ENCODE measurements at regions not wholly inside any gene's neighbourhood (a gene's known extent, or its start where the extent isn't known, plus 50 kb on each side); places are given as distances from the start of the nearest gene placed in this dataset.

GRCh38 chr7:86534641-86535040 lies 109.1 kb upstream of the GRM3 start:
- TF ChIP-seq CTCF (IDR thresholded peaks at IDR 0.05) (no peak), POLR2A (IDR thresholded peaks at IDR 0.05) (no peak)

Data from esophagus squamous epithelium (tissue), 4 donors.